ENCODE measurements at regions not wholly inside any gene's neighbourhood (a gene's known extent, or its start where the extent isn't known, plus 50 kb on each side); places are given as distances from the start of the nearest gene placed in this dataset.

DNA sequence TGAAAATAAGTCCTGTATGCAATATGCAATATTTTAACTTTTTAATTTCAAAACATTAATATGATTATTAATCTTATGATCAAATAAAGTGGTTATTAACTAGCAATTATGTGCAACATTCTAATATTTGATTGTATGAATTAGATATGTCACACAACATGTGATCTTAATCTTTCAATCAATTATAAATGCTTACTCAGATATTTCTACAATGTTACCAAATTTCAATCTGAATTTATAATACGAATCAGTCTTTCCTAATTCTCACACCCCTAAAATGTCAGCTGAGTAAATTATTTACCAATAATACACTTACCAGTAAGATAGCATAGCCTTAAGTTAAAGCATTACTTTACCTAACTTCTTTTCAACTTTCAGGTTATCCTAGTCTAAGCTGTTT is 186.3 kb downstream of the CALCRL start (continued):
- TF ChIP-seq, protein P1, sequence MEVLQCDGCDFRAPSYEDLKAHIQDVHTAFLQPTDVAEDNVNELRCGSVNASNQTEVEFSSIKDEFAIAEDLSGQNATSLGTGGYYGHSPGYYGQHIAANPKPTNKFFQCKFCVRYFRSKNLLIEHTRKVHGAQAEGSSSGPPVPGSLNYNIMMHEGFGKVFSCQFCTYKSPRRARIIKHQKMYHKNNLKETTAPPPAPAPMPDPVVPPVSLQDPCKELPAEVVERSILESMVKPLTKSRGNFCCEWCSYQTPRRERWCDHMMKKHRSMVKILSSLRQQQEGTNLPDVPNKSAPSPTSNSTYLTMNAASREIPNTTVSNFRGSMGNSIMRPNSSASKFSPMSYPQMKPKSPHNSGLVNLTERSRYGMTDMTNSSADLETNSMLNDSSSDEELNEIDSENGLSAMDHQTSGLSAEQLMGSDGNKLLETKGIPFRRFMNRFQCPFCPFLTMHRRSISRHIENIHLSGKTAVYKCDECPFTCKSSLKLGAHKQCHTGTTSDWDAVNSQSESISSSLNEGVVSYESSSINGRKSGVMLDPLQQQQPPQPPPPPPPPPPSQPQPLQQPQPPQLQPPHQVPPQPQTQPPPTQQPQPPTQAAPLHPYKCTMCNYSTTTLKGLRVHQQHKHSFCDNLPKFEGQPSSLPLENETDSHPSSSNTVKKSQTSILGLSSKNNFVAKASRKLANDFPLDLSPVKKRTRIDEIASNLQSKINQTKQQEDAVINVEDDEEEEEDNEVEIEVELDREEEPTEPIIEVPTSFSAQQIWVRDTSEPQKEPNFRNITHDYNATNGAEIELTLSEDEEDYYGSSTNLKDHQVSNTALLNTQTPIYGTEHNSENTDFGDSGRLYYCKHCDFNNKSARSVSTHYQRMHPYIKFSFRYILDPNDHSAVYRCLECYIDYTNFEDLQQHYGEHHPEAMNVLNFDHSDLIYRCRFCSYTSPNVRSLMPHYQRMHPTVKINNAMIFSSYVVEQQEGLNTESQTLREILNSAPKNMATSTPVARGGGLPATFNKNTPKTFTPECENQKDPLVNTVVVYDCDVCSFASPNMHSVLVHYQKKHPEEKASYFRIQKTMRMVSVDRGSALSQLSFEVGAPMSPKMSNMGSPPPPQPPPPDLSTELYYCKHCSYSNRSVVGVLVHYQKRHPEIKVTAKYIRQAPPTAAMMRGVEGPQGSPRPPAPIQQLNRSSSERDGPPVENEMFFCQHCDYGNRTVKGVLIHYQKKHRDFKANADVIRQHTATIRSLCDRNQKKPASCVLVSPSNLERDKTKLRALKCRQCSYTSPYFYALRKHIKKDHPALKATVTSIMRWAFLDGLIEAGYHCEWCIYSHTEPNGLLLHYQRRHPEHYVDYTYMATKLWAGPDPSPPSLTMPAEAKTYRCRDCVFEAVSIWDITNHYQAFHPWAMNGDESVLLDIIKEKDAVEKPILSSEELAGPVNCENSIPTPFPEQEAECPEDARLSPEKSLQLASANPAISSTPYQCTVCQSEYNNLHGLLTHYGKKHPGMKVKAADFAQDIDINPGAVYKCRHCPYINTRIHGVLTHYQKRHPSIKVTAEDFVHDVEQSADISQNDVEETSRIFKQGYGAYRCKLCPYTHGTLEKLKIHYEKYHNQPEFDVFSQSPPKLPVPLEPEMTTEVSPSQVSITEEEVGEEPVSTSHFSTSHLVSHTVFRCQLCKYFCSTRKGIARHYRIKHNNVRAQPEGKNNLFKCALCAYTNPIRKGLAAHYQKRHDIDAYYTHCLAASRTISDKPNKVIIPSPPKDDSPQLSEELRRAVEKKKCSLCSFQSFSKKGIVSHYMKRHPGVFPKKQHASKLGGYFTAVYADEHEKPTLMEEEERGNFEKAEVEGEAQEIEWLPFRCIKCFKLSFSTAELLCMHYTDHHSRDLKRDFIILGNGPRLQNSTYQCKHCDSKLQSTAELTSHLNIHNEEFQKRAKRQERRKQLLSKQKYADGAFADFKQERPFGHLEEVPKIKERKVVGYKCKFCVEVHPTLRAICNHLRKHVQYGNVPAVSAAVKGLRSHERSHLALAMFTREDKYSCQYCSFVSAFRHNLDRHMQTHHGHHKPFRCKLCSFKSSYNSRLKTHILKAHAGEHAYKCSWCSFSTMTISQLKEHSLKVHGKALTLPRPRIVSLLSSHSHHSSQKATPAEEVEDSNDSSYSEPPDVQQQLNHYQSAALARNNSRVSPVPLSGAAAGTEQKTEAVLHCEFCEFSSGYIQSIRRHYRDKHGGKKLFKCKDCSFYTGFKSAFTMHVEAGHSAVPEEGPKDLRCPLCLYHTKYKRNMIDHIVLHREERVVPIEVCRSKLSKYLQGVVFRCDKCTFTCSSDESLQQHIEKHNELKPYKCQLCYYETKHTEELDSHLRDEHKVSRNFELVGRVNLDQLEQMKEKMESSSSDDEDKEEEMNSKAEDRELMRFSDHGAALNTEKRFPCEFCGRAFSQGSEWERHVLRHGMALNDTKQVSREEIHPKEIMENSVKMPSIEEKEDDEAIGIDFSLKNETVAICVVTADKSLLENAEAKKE (CRISPR knock-in tag; IDR thresholded peaks at IDR 0.05) = no peak
- TF ChIP-seq, protein P2, sequence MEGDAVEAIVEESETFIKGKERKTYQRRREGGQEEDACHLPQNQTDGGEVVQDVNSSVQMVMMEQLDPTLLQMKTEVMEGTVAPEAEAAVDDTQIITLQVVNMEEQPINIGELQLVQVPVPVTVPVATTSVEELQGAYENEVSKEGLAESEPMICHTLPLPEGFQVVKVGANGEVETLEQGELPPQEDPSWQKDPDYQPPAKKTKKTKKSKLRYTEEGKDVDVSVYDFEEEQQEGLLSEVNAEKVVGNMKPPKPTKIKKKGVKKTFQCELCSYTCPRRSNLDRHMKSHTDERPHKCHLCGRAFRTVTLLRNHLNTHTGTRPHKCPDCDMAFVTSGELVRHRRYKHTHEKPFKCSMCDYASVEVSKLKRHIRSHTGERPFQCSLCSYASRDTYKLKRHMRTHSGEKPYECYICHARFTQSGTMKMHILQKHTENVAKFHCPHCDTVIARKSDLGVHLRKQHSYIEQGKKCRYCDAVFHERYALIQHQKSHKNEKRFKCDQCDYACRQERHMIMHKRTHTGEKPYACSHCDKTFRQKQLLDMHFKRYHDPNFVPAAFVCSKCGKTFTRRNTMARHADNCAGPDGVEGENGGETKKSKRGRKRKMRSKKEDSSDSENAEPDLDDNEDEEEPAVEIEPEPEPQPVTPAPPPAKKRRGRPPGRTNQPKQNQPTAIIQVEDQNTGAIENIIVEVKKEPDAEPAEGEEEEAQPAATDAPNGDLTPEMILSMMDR (conservative IDR thresholded peaks at IDR 0.05; ENCODE audit: low read depth in 2 of 2) = no peak

DNA sequence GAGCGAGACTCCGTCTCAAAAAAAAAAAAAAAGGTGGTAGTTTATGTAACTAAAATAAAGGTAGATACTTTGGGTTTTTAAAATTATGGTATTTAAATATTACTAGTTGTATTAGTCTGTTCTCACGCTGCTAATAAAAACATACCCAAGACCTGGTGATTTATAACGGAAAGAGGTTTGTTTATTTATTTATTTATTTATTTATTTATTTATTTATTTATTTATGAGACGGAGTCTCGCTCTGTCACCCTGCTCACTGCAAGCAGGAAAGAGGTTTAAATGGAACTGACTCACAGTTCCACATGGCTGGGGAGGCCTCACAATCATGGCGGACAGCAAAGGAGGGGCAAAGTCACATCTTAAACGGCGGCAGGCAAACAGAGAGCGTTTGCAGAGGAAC is 196.0 kb downstream of the CALCRL start:
- H3K27me3 Mint-ChIP-seq (ENCODE audit: insufficient read depth, low read depth, poor library complexity) = no peaks in the 10 kb centered on the region
- H3K36me3 ChIP-seq (ENCODE audit: insufficient read depth) = no peaks in the 10 kb centered on the region
- no peaks in the 10 kb centered on the region for H3K79me2 ChIP-seq (replicated peaks; ENCODE audit: insufficient read depth)
- no peak for ATAC-seq
- H3K4me3 Mint-ChIP-seq = no peak overlapping the region
- no peak for TF ChIP-seq ZNF114 (CRISPR knock-in tag; IDR thresholded peaks at IDR 0.05)
- TF ChIP-seq STAT1 (IDR thresholded peaks at IDR 0.05; ENCODE audit: unreplicated experiment) = no peak
- TF ChIP-seq, protein P2 (conservative IDR thresholded peaks at IDR 0.05; ENCODE audit: low read depth in 2 of 2) = no peak
- no peak for TF ChIP-seq JUNB (IDR thresholded peaks at IDR 0.05; ENCODE audit: unreplicated experiment)
- H3K27ac ChIP-seq (ENCODE audit: low read depth) = no peak overlapping the region
- no peak overlapping the region for H3K27ac Mint-ChIP-seq
- peak overlapping the region; percentile 58; the same call in 1 of the 2 replicates for H2AFZ ChIP-seq
- no peaks in the 10 kb centered on the region for H3K36me3 Mint-ChIP-seq (ENCODE audit: low read depth)
- H3K9me2 ChIP-seq (ENCODE audit: insufficient read depth) = no peaks in the 10 kb centered on the region
- H3F3A ChIP-seq (replicated peaks; ENCODE audit: low read depth) = no peaks in the 10 kb centered on the region
- no peaks in the 10 kb centered on the region for H3K4me1 ChIP-seq (ENCODE audit: insufficient read depth)
- H4K20me1 ChIP-seq (replicated peaks; ENCODE audit: insufficient read depth) = no peaks in the 10 kb centered on the region
- no peaks in the 10 kb centered on the region for H3K9me3 Mint-ChIP-seq
- H3K27me3 ChIP-seq (ENCODE audit: insufficient read depth) = no peaks in the 10 kb centered on the region
- no peak overlapping the region for H3K4me3 ChIP-seq
- H3K4me2 ChIP-seq = no peak overlapping the region
- no peaks in the 10 kb centered on the region for H3K4me1 Mint-ChIP-seq
- no peak for DNase-seq (ENCODE audit: low spot score)

Data from GM23338 (cell line).